ENCODE measurements at regions not wholly inside any gene's neighbourhood (a gene's known extent, or its start where the extent isn't known, plus 50 kb on each side); places are given as distances from the start of the nearest gene placed in this dataset.

GRCh38 chr18:55123361-55123760 lies 164.1 kb upstream of the CCDC68 start:
- DNase-seq (ENCODE audit: low spot score) (no peak), ATAC-seq (ENCODE audit: low FRiP score) (no peak)
- no peak for TF ChIP-seq CTCF (IDR thresholded peaks at IDR 0.05)

- no peak for ATAC-seq (ENCODE audit: low FRiP score)
- no peak for TF ChIP-seq CTCF (IDR thresholded peaks at IDR 0.05)
- DNase-seq (ENCODE audit: low spot score) = no peak
Observed at GRCh38 chr18:55121397-55122170, 162.3 kb upstream of the CCDC68 start.

GRCh38 chr18:55120896-55121295 lies 161.6 kb upstream of the CCDC68 start:
- TF ChIP-seq CTCF (IDR thresholded peaks at IDR 0.05) = no peak
- no peak for DNase-seq (ENCODE audit: low spot score)
- ATAC-seq (ENCODE audit: low FRiP score) = no peak

- no peak for TF ChIP-seq CTCF (IDR thresholded peaks at IDR 0.05)
- DNase-seq (ENCODE audit: low spot score) (no peak), ATAC-seq (ENCODE audit: low FRiP score) (no peak)
Observed at GRCh38 chr18:55119434-55119833, 160.2 kb upstream of the CCDC68 start.

GRCh38 chr18:55119016-55119415 lies 159.8 kb upstream of the CCDC68 start:
- ATAC-seq (ENCODE audit: low FRiP score) (no peak), DNase-seq (ENCODE audit: low spot score) (no peak)
- no peak for TF ChIP-seq CTCF (IDR thresholded peaks at IDR 0.05)

- ATAC-seq (ENCODE audit: low FRiP score) (no peak), DNase-seq (ENCODE audit: low spot score) (no peak)
- TF ChIP-seq CTCF (IDR thresholded peaks at IDR 0.05) = no peak
Observed at GRCh38 chr18:55116863-55117262, 157.6 kb upstream of the CCDC68 start.

GRCh38 chr18:55115606-55116005 lies 156.3 kb upstream of the CCDC68 start:
- TF ChIP-seq CTCF (IDR thresholded peaks at IDR 0.05) = no peak
- DNase-seq (ENCODE audit: low spot score) (no peak), ATAC-seq (ENCODE audit: low FRiP score) (no peak)
